KBM-7 (cell line): ENCODE measurements at regions not wholly inside any gene's neighbourhood (a gene's known extent, or its start where the extent isn't known, plus 50 kb on each side); places are given as distances from the start of the nearest gene placed in this dataset.
"Not testable (repeated sequence)": the region's sequence is repeated elsewhere in the genome, so short reads cannot be mapped to it uniquely, and the experiment has no call there.

Experiments used
- DNase-seq: peaks from one replicate; pipeline ENCODE4 v3.0.0-alpha.2; 2015
- in situ Hi-C: fragments of 300-500 bp; cut with MboI; formaldehyde crosslinking; loops from 2 replicates; pipeline ENCODE4 v1.14.3; 2020; ENCODE audit warnings: low sequenced_read_pairs, low pct_unique_long_range_greater_than_20kb, mixed read lengths

GRCh38 chr15:29648415-29648814 is 173.9 kb downstream of the TJP1 start:
- DNase-seq, in situ Hi-C loops: not testable (repeated sequence)

GRCh38 chr15:29645841-29646240 is 176.4 kb downstream of the TJP1 start:
- DNase-seq, result no peak
- in situ Hi-C loops, result no loop called here

GRCh38 chr15:29644361-29644760 is 177.9 kb downstream of the TJP1 start:
- in situ Hi-C loops, result not testable (repeated sequence)

GRCh38 chr15:29638781-29639180 is 183.5 kb downstream of the TJP1 start:
- no peak for DNase-seq
- in situ Hi-C loops, result no loop called here

More at GRCh38 chr15:29644361-29644760, 177.9 kb downstream of the TJP1 start:
- not testable (repeated sequence) for DNase-seq

GRCh38 chr15:29638011-29638410 is 184.3 kb downstream of the TJP1 start:
- in situ Hi-C loops, result no loop called here
- DNase-seq, result no peak

GRCh38 chr15:29637555-29637954 is 184.7 kb downstream of the TJP1 start:
- no peak for DNase-seq
- in situ Hi-C loops, result no loop called here

- DNase-seq, result no peak
- in situ Hi-C loops, result no loop called here
These were observed 185.3 kb downstream of the TJP1 start for GRCh38 chr15:29636921-29637320.

- in situ Hi-C loops, result no loop called here
- no peak for DNase-seq
These were observed 186.1 kb downstream of the TJP1 start for GRCh38 chr15:29636140-29636539.

GRCh38 chr15:29635513-29636098 is 186.7 kb downstream of the TJP1 start:
- in situ Hi-C loops, result no loop called here
- DNase-seq, result no peak

GRCh38 chr15:29633971-29634370 is 188.3 kb downstream of the TJP1 start:
- in situ Hi-C loops, result no loop called here
- DNase-seq, result no peak

GRCh38 chr15:29632671-29633406 is 189.4 kb downstream of the TJP1 start:
- DNase-seq, result no peak
- in situ Hi-C loops, result no loop called here

- in situ Hi-C loops, result no loop called here
- no peak for DNase-seq
These were observed 190.9 kb downstream of the TJP1 start for GRCh38 chr15:29631076-29632070.

- in situ Hi-C loops, result no loop called here
- no peak for DNase-seq
These were observed 198.0 kb downstream of the TJP1 start for GRCh38 chr15:29624271-29624670.

GRCh38 chr15:29623116-29623639 is 199.1 kb downstream of the TJP1 start:
- in situ Hi-C loops, result no loop called here
- no peak for DNase-seq

GRCh38 chr15:29622637-29623036 is 199.6 kb downstream of the TJP1 start:
- in situ Hi-C loops, result no loop called here
- DNase-seq, result no peak

GRCh38 chr15:29621616-29622015 is 200.7 kb downstream of the TJP1 start:
- in situ Hi-C loops, result no loop called here
- DNase-seq, result no peak

- in situ Hi-C loops, result no loop called here
- no peak for DNase-seq
These were observed 203.7 kb downstream of the TJP1 start for GRCh38 chr15:29618586-29618985.

- no peak for DNase-seq
- in situ Hi-C loops, result no loop called here
These were observed 205.8 kb downstream of the TJP1 start for GRCh38 chr15:29616512-29616911.

- no peak for DNase-seq
- in situ Hi-C loops, result no loop called here
These were observed 206.5 kb downstream of the TJP1 start for GRCh38 chr15:29615791-29616190.
